ENCODE measurements at regions not wholly inside any gene's neighbourhood (a gene's known extent, or its start where the extent isn't known, plus 50 kb on each side); places are given as distances from the start of the nearest gene placed in this dataset.
"Not testable (repeated sequence)": the region's sequence is repeated elsewhere in the genome, so short reads cannot be mapped to it uniquely, and the experiment has no call there.

DNA sequence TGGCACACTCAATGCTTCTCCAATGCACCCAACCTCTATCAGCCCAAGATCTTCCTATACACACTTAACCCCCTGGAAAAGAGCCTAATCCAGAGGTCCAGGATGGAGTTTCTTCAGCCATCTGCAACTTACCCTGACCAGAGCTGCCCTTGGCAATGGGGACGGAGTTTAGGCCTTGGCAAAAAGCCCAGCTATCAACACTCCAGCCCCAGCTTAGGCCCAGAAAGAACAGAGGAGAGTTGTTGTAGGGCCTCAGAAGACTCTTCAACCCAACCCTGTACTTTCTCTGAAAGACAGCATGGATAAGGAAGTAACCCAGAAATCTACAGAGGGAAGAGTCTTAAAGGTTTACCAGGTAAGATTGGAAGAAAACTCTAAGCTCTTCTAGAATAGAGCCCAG lies 219.3 kb upstream of the PELI2 start:
- no peak for DNase-seq (ENCODE audit: low spot score)

- DNase-seq (ENCODE audit: low spot score) = no peak
Measured at GRCh38 chr14:55899531-55899930, 218.7 kb upstream of the PELI2 start.

DNA sequence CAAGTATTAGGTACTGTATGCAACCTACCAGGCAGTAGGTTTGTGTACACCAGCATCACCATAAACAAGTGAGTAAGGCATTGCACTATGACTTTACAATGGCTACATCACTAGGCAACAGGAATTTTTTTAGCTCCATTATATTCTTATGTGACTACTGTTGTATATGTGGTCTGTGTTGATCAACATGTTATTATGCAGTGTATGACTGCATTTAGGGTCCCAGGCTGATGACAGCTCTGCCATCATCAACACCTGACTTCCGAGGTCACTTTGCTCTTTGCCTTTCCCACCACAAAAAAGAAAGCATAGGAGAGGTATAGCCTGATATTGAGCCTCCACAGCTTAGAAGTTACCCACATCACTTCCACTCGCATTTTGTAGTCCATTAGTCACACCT lies 217.5 kb upstream of the PELI2 start:
- DNase-seq (ENCODE audit: low spot score) = no peak

- no peak for DNase-seq (ENCODE audit: low spot score)
Measured at GRCh38 chr14:55901291-55901690, 216.9 kb upstream of the PELI2 start.

- no peak for DNase-seq (ENCODE audit: low spot score)
Measured at GRCh38 chr14:55902241-55902640, 216.0 kb upstream of the PELI2 start.

DNA sequence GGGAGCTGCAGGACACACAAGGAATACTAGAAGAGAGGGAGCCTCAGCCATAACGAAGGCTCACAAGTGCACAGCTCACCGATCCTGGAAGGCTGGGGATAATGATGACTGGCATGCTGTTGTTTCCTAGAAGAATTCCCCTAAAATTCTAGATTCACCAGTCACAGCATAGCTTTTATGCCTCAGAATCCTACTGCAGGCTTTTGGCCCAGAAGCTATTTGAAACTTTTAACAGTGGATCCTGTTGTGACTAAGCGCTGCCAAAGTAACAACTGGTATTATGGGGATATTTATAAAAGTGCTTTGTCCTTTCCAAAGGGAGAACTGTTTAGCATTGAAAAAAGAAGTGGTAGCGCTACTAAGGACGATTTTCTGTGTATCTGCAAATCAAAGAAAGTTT lies 214.1 kb upstream of the PELI2 start:
- no peak for DNase-seq (ENCODE audit: low spot score)

- no peak for DNase-seq (ENCODE audit: low spot score)
Measured at GRCh38 chr14:55908106-55908505, 210.1 kb upstream of the PELI2 start.

DNA sequence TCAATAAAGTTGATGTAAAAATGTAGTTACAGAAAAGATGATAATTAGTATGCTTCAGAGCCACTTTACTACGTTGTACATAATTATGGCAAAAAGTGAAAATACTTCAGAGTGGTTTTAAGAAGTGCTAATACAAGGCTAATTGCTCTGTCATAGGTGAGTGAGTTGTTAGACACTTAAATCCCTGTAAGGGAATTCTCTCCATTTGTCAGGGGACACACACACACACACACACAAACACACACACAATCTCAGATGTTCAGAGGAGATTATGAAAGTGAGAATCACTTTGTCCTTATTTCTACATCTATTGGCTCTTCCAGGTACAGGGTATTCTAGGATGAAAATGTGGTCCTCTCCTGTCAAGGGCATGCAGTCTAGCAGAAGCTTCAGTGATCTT lies 208.3 kb upstream of the PELI2 start:
- no peak for DNase-seq (ENCODE audit: low spot score)

GRCh38 chr14:55910601-55911243 lies 207.5 kb upstream of the PELI2 start:
- DNase-seq (ENCODE audit: low spot score) = no peak

- peak; percentile 6 for DNase-seq (ENCODE audit: low spot score)
Measured at GRCh38 chr14:55911776-55912175, 206.4 kb upstream of the PELI2 start.

DNA sequence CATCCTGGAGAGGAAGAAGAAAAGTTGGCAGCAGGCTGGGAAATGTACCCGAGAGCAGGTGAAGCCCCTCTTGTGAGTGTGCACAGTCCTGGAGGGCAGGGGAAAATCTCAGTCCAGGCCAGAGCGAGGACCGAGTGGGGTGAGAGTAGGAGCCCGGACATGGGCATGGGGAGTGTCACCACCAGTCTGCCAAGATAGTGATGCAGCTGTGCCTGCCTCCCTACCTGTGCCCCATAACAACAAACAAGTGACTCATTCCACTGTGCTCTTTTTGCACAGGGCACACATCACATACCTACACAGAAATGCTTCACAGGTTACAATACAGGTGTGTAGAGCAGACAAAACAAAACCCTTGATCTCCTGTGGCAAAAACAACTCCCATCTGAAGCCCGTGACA lies 205.9 kb upstream of the PELI2 start:
- no peak for DNase-seq (ENCODE audit: low spot score)

GRCh38 chr14:55913324-55914025 lies 204.7 kb upstream of the PELI2 start:
- peak; percentile 39 for DNase-seq (ENCODE audit: low spot score)

DNA sequence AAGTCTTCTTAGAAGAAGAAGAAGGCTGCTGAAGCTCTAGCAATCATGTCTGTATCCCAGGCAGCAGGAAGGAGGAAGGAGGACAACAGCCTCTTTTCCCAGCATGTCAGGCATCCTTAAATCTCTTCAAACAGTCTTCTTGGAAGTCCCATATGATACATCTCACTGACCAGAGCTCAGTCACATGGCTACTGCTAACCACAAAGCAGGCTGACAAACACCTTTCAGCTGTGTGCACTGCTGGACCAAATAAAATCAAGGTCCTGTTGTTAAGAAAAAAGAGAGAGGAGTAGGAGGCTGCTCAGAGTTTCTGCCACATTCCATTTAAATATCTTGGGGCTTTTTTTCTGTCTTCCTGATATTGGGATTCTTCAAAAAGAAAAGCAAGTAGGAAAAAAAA lies 203.4 kb upstream of the PELI2 start:
- no peak for DNase-seq (ENCODE audit: low spot score)

DNA sequence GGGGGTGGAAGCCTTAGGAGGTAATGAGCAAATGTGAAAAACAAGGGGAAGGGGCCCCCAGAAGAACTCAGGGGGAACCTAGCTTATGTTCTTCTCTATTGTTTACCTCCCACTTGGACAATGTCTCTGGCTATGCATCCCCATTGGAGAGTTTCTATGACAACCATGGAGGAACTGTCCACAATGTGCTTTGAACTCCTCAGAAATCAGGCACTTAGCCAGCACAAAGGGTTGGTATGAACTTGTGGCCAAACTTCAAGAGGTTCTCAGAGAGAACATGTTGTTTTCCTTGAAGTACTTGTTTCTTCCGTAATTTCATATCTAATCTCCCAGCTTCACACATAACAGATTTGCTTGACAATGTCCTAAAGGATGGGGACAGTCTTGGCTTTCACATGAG lies 202.8 kb upstream of the PELI2 start:
- no peak for DNase-seq (ENCODE audit: low spot score)

DNA sequence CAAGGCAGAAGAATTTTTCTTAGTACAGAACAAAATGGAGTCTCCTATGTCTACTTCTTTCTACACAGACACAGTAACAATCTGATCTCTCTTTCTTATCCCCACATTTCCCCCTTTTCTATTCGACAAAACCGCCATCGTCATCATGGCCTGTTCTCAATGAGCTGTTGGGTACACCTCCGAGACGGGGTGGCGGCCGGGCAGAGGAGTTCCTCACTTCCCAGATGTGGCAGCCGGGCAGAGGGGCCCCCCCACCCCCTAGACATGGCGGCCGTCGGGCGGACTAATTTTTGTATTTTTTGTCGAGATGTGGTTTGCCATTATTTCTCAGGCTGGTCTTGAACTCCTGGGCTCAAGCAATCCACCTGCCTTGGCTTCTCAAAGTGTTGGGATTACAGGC lies 198.4 kb upstream of the PELI2 start:
- not testable (repeated sequence) for DNase-seq (ENCODE audit: low spot score)

DNA sequence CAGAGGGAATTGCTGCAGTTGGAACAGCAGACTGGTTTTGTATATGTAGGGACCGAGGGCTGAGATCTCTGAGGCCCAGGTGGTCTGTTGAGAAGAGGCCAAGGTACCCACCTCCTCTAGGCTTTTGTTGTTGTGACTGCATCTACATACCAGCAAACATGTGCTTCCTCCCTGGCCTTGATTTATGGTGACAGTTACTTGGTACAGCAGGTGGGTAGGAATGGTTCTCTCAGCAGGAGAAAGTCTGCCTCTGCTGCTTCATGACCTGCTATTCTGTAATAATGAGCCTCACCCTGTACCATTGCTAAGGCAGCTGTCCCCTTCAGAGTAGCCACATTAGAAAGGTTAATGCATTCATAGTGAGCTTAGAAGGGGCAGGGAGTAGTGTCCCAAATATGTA lies 196.7 kb upstream of the PELI2 start:
- DNase-seq (ENCODE audit: low spot score) = no peak

- no peak for DNase-seq (ENCODE audit: low spot score)
Measured at GRCh38 chr14:55926007-55926406, 192.2 kb upstream of the PELI2 start.

- no peak for DNase-seq (ENCODE audit: low spot score)
Measured at GRCh38 chr14:55927028-55927427, 191.2 kb upstream of the PELI2 start.

- no peak for DNase-seq (ENCODE audit: low spot score)
Measured at GRCh38 chr14:55928276-55928675, 189.9 kb upstream of the PELI2 start.

DNA sequence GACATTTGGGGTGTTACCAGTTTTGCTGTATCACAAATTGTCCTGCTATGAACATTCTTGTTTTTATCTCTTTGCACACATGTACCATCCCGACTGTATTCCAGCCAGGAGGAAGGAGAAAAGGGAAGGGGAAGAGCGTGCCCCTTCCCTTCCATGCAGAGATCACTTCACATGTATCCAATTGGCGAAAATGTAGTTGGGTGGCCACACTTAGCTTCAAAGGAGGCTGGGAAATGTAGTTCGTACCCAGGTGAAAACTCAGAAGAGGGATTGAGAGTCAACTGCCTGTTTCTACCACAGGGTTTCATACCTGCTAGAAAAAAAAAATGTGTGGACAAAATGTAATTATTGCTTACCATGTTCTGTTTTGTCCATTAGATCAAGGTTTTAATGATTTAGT lies 189.1 kb upstream of the PELI2 start:
- no peak for DNase-seq (ENCODE audit: low spot score)

DNA sequence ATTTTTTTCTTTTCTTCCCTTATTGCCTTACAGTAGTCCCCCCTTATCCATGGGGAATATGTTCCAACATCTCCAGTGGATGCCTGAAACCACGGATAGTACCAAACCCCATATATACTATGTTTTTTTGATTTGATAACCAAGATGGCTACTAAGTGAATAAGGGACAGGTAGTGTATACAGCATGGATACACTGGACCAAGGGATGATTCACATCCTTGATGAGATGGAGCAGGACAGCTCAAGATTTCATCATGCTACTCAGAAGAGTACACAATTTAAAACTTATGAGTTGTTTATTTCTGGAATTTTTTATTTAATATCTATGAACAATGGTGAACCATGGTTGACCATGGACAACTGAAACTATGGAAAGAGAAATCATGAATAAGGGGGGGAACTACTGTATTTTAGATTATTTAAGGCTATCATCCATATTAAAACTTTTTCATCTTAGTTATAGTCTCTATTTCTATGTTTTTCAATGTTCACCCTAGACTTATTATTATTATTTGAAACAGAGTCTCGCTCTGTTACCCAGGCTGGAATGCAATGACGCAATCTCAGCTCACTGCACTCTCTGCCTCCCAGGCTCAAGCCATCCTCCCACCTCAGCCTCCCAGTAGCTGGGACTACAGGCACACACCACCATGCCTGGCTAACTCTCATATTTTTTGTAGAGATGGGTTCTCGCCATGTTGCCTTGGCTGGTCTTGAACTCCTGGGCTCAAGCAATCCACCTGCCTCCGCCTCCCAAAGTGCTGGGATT lies 188.0 kb upstream of the PELI2 start:
- DNase-seq (ENCODE audit: low spot score) = no peak

DNA sequence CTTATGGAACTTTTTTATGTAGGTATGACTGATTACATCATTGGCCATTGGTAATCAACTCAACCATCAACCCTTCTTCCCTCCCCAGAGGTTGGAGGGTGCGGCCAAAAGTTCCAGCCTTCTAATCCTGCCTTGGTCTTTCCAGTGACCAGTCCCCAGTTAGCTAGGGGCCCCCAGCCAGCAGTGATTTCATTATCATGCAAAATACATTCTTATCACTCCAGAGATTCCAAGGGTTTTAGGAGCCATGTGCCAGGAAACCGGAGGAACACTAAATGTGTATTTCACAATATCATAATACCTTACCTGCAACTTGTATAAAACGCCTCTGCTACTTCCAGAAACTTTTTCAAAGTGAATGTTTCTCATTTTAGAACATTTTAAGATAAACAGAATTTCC lies 181.5 kb upstream of the PELI2 start:
- no peak for DNase-seq (ENCODE audit: low spot score)

DNA sequence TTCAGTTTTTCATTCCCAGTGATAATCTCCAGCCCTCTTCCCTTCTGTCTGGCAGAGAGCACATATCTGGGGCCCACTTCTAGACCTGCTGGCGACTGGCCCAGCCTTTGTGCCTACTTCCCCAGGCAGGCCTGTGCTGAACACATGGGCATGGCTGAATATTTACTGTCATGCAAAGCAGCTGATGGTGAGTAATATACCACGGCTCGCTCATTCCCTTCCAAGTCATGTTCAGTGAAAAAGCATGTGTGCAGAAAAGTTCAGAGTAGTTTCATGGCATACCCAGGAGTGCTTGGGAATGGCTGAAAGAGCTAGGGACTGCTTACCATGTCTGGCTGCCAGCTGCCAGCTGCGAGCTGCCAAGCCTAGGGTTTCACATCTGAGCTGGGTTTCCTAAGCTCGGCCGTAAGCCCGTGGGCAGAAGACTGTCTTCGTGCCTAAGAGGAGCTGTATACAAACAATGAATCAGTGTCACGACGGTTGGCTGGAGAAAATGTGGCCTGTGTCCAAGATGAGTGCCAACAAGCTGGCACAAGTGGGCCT lies 179.9 kb upstream of the PELI2 start:
- DNase-seq (ENCODE audit: low spot score) = peak; percentile 13
